DND-41 (cell line): ENCODE measurements at regions not wholly inside any gene's neighbourhood (a gene's known extent, or its start where the extent isn't known, plus 50 kb on each side); places are given as distances from the start of the nearest gene placed in this dataset.
"Not testable (repeated sequence)": the region's sequence is repeated elsewhere in the genome, so short reads cannot be mapped to it uniquely, and the experiment has no call there.

Source experiments
- ATAC-seq: fragments of 200-7000 bp; cut with Tn5 transposase; 3 replicates; pipeline ENCODE4 v1.9.1; 2021; ENCODE audit warnings: low read depth; ENCODE audit not compliant: insufficient read depth
- DNase-seq: peaks from one replicate; pipeline ENCODE4 v3.0.0-alpha.2; 2020
- H2AFZ ChIP-seq: 2 replicates; pipeline ENCODE4 v1.6.0; 2012; ENCODE audit warnings: low read depth, low read length
- H3K27ac ChIP-seq: 2 replicates; pipeline ENCODE4 v1.5.1; 2012; ENCODE audit warnings: low read length, inconsistent platforms
- H3K27me3 ChIP-seq: fragments of 200-600 bp; sonication (generic); 2 replicates; pipeline ENCODE4 v1.6.0; 2012; ENCODE audit warnings: low read length, mild to moderate bottlenecking, inconsistent platforms; ENCODE audit not compliant: insufficient read depth, poor library complexity
- H3K36me3 ChIP-seq: 2 replicates; pipeline ENCODE4 v1.5.1; 2012; ENCODE audit warnings: low read length, inconsistent platforms; ENCODE audit not compliant: insufficient read depth
- H3K4me1 ChIP-seq: 2 replicates; pipeline ENCODE4 v1.5.1; 2012; ENCODE audit warnings: mild to moderate bottlenecking, low read length; ENCODE audit not compliant: insufficient read depth
- H3K4me2 ChIP-seq: 2 replicates; pipeline ENCODE4 v1.6.0; 2012; ENCODE audit warnings: mild to moderate bottlenecking, moderate library complexity, low read length, inconsistent platforms; ENCODE audit not compliant: insufficient read depth
- H3K4me3 ChIP-seq, 2 experiments: fragments of 200-600 bp in 1 of 2; shearing (Covaris generic) in 1 of 2; 2 replicates each; pipeline ENCODE4 v1.5.1; 2012 to 2016; ENCODE audit warnings: inconsistent platforms in 2 of 2, low read length in 2 of 2, mild to moderate bottlenecking in 2 of 2, low read depth in 1 of 2, moderate library complexity in 1 of 2
- H3K79me2 ChIP-seq: 2 replicates; pipeline ENCODE4 v1.6.0; 2012; ENCODE audit warnings: low read length, inconsistent platforms; ENCODE audit not compliant: insufficient read depth
- H3K9ac ChIP-seq: 2 replicates; pipeline ENCODE4 v1.6.0; 2012; ENCODE audit warnings: low read depth, mild to moderate bottlenecking, inconsistent platforms, low read length, moderate library complexity
- H3K9me3 ChIP-seq: 2 replicates; pipeline ENCODE4 v1.5.1; 2012; ENCODE audit warnings: low read length, moderate library complexity, mild to moderate bottlenecking, inconsistent platforms; ENCODE audit not compliant: insufficient read depth, severe bottlenecking
- H4K20me1 ChIP-seq: 2 replicates; pipeline ENCODE4 v1.6.0; 2012; ENCODE audit warnings: low read length; ENCODE audit not compliant: insufficient read depth
- EZH2 ChIP-seq: IDR thresholded peaks from 3 replicates; pipeline ENCODE4 v1.6.1; 2012; ENCODE audit warnings: borderline replicate concordance, low read depth, mild to moderate bottlenecking, moderate library complexity, low read length, inconsistent platforms; ENCODE audit not compliant: severe bottlenecking
- TF ChIP-seq, protein P1 (sequence below): IDR thresholded peaks from 2 replicates; pipeline ENCODE4 v1.5.1; 2012; ENCODE audit warnings: borderline replicate concordance, low read length, moderate library complexity, mild to moderate bottlenecking; ENCODE audit not compliant: poor library complexity, severe bottlenecking; ENCODE audit errors: extremely low read depth

DNA sequence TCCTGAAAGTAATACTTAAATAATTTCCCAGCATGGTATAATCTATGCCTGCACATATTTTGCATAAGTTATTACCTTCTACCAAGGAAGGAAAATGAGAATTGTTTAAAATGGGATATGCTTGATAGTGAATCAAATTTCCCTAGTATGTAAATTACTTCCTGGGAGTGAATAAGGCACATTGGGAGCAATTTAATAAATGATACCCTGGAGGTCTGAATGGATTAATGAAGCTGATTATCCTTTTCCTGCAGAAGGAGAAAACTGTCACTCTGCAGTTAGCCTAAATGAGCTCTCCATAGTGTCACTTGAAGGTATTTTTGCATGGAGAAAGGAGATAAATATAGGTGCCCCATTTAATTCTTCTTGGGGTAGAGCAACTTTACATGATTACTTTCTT lies 2212.0 kb downstream of the PCDH7 start:
- no peak for ATAC-seq

DNA sequence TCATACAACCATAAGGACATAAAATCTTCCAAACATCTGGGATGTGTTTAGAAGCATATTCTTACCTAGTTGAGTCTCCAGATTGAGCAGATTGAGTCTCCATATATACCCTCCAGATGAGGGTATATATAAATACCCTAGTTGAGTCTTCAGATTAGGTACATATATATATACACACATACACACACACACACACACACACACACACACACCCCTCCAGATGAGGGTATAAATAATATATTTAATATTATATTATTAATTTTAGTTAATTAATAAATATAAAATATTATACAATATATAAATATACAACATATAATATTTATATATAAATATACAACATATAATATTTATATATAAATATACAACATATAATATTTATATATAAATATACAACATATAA lies 2219.1 kb downstream of the PCDH7 start:
- H3K36me3 ChIP-seq, H3K79me2 ChIP-seq, H4K20me1 ChIP-seq, H3K4me2 ChIP-seq, ATAC-seq, H3K9me3 ChIP-seq, DNase-seq, H3K4me1 ChIP-seq, H3K9ac ChIP-seq, H2AFZ ChIP-seq, H3K27me3 ChIP-seq, H3K27ac ChIP-seq, H3K4me3 ChIP-seq: not testable (repeated sequence)

More for the DNA sequence above, 2212.0 kb downstream of the PCDH7 start:
- Histone ChIP-seq H3K27ac (no peak overlapping the region), H3K9me3 (no peaks in the 10 kb centered on the region), H3K9ac (no peak overlapping the region), H4K20me1 (no peaks in the 10 kb centered on the region), H3K4me2 (no peak overlapping the region), H3K36me3 (no peaks in the 10 kb centered on the region), H2AFZ (no peak overlapping the region), H3K79me2 (no peaks in the 10 kb centered on the region), H3K4me3 (no peak overlapping the region), H3K27me3 (no peaks in the 10 kb centered on the region), H3K4me1 (no peaks in the 10 kb centered on the region)
- no peak for DNase-seq
- no peak for TF ChIP-seq EZH2
- TF ChIP-seq, protein P1, sequence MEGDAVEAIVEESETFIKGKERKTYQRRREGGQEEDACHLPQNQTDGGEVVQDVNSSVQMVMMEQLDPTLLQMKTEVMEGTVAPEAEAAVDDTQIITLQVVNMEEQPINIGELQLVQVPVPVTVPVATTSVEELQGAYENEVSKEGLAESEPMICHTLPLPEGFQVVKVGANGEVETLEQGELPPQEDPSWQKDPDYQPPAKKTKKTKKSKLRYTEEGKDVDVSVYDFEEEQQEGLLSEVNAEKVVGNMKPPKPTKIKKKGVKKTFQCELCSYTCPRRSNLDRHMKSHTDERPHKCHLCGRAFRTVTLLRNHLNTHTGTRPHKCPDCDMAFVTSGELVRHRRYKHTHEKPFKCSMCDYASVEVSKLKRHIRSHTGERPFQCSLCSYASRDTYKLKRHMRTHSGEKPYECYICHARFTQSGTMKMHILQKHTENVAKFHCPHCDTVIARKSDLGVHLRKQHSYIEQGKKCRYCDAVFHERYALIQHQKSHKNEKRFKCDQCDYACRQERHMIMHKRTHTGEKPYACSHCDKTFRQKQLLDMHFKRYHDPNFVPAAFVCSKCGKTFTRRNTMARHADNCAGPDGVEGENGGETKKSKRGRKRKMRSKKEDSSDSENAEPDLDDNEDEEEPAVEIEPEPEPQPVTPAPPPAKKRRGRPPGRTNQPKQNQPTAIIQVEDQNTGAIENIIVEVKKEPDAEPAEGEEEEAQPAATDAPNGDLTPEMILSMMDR: no peak

GRCh38 chr4:32950866-32951265 lies 2230.7 kb downstream of the PCDH7 start:
- DNase-seq: no peak
- Histone ChIP-seq H3K36me3 (no peaks in the 10 kb centered on the region), H3K79me2 (no peaks in the 10 kb centered on the region), H3K4me3 (no peak overlapping the region), H3K9me3 (no peaks in the 10 kb centered on the region), H3K27me3 (no peaks in the 10 kb centered on the region), H2AFZ (no peak overlapping the region), H3K4me1 (no peaks in the 10 kb centered on the region), H3K4me2 (no peak overlapping the region), H4K20me1 (no peaks in the 10 kb centered on the region), H3K27ac (no peak overlapping the region), H3K9ac (no peak overlapping the region)
- TF ChIP-seq, protein P1: no peak
- no peak for TF ChIP-seq EZH2
- no peak for ATAC-seq

DNA sequence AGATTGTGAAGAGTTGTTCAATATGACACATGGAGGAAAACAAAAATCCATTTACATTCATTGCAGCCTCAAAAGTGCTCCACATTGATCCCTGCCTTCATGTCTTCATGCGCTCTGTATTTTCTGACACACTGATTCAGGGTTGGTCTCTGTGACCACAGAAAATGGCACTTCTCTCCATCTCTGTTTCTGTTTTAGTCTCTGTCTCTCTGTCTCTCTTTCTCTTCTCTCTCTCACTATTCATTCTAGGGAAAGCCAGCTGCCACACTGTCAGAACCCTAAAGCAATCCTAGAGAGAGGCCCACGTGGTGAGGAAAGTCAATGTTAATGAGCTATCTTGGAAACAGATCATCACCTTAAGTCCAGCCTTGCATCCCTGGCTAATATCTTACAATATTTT lies 2238.4 kb downstream of the PCDH7 start:
- Histone ChIP-seq H3K79me2 (no peaks in the 10 kb centered on the region), H3K4me3 (no peak overlapping the region), H3K27ac (no peak overlapping the region), H4K20me1 (no peaks in the 10 kb centered on the region), H3K9me3 (no peaks in the 10 kb centered on the region), H3K4me2 (no peak overlapping the region), H3K27me3 (no peaks in the 10 kb centered on the region), H3K9ac (no peak overlapping the region), H2AFZ (no peak overlapping the region), H3K4me1 (no peaks in the 10 kb centered on the region), H3K36me3 (no peaks in the 10 kb centered on the region)
- no peak for TF ChIP-seq EZH2
- TF ChIP-seq, protein P1: no peak
- DNase-seq (no peak), ATAC-seq (no peak)
